HCT116 (cell line): ENCODE measurements at regions not wholly inside any gene's neighbourhood (a gene's known extent, or its start where the extent isn't known, plus 50 kb on each side); places are given as distances from the start of the nearest gene placed in this dataset.

ENCODE experiments used
- EZH2phosphoT487 ChIP-seq: fragments of 200-600 bp; IDR thresholded peaks from 2 replicates; pipeline ENCODE4 v1.6.1; 2018; ENCODE audit warnings: antibody characterized with exemption, borderline replicate concordance
- POLR2A ChIP-seq: IDR thresholded peaks from 2 replicates; pipeline ENCODE4 v1.7.0; 2011; ENCODE audit warnings: borderline replicate concordance; ENCODE audit not compliant: insufficient read depth, insufficient read length; ENCODE audit errors: extremely low read depth
- YY1 ChIP-seq: IDR thresholded peaks from 2 replicates; pipeline ENCODE4 v1.6.1; 2011; ENCODE audit warnings: low read length, low read depth, moderate library complexity, mild to moderate bottlenecking; ENCODE audit not compliant: insufficient replicate concordance; ENCODE audit errors: extremely low read depth
- TF ChIP-seq, protein P1 (sequence below), 3 experiments: fragments of 200-600 bp in 1 of 3; sonication (generic) in 1 of 3; IDR thresholded peaks in 2 of 3; conservative IDR thresholded peaks in 1 of 3; 2 replicates each; pipeline ENCODE4 v1.5.1; 2012 to 2017; ENCODE audit warnings: low read depth in 2 of 3, low read length in 2 of 3, antibody characterized with exemption in 1 of 3, borderline replicate concordance in 1 of 3, control low read depth in 1 of 3, mild to moderate bottlenecking in 1 of 3, mixed read lengths in 1 of 3, mixed run types in 1 of 3, moderate library complexity in 1 of 3; ENCODE audit not compliant: insufficient read depth in 1 of 3

DNA sequence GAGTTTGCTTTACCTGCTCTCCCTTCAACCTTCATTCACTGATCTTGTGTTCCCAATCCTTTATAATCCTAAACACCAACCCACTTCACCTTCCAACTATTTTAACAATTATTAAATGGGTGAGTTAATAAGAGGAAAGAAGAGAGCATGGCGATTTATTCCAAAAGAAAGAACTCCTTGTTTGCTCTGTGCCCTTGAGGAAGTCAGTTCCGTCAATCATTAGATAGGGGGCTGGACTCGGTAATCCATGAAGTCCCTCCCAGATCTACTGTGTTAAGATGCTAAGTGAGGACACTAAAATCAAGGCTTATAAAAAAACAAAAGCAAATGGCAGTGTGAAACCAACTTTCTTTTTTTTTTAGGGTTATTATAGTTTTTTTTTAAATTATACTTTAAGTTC is 589.9 kb downstream of the XIRP2 start:
- no peak for TF ChIP-seq EZH2phosphoT487
- TF ChIP-seq, protein P1, sequence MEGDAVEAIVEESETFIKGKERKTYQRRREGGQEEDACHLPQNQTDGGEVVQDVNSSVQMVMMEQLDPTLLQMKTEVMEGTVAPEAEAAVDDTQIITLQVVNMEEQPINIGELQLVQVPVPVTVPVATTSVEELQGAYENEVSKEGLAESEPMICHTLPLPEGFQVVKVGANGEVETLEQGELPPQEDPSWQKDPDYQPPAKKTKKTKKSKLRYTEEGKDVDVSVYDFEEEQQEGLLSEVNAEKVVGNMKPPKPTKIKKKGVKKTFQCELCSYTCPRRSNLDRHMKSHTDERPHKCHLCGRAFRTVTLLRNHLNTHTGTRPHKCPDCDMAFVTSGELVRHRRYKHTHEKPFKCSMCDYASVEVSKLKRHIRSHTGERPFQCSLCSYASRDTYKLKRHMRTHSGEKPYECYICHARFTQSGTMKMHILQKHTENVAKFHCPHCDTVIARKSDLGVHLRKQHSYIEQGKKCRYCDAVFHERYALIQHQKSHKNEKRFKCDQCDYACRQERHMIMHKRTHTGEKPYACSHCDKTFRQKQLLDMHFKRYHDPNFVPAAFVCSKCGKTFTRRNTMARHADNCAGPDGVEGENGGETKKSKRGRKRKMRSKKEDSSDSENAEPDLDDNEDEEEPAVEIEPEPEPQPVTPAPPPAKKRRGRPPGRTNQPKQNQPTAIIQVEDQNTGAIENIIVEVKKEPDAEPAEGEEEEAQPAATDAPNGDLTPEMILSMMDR (IDR thresholded peaks at IDR 0.05 in 2 of 3, conservative IDR thresholded peaks at IDR 0.05 in 1 of 3; ENCODE audit: borderline replicate concordance in 1 of 3, insufficient read depth in 1 of 3, low read depth in 2 of 3, low read length in 2 of 3): no peak
- no peak for TF ChIP-seq YY1
- no peak for TF ChIP-seq POLR2A
